ENCODE measurements at regions not wholly inside any gene's neighbourhood (a gene's known extent, or its start where the extent isn't known, plus 50 kb on each side); places are given as distances from the start of the nearest gene placed in this dataset.

DNA sequence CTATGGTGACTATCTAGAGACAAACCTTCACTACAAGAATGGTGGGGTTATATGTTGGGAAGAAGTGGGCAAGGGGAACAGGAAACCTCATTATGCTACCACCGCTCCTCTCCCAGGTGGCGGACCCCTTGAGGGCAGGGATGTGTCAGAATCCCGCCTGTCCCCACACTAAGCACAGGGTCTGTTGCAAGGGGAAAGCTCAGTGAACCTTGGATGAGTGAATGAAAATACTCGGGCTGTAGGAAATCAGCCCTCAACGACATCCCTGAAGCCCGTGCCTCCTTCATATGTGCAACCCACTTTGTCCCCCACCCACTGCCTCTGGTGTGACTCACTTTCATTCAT lies 68.2 kb upstream of the AMPD3 start:
- H3K27ac Mint-ChIP-seq = no peak overlapping the region
- intact Hi-C loops (cut with DNase I, micrococcal nuclease) = no loop called here

DNA sequence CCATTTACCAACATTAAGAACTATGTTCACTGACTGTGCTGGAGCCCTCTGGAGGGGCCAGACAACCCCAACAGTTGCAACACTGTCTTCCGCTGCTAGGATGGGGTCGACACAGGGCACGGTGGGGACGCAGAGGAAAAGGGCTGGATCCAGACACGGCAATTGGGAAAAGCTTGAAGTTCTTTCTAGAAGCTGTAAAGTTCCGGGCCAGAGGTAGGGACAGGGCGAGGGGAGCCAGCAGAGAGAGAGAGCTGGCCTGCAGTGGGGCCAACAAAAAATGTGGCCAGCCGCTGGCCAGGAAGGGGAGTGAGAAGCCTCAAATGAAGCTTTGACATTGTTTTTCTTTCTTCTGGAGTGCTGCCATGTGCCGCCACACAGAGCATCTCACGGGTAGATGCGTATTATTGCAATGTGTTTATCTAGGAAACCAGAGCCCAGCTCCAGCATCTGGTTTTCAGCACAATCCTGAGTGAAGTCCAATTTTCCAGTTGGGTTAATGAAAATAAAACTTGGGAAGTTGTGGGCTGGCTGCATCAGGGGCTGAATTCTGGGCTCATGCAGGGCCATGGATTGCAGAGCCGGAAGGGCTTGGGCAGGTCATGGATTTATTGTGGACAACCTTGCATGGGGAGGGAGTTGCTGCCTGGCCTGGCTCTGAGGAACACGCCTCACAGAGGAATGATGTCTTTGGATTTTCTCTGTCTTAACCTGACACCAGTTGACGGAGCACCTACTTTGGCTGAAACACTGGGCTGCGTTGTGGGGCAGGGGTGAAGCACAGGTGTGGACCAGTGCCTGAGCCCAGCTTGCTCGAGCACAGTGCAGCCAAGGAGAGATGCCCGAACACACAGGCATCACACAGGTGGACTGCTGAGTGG lies 67.6 kb upstream of the AMPD3 start:
- Histone ChIP-seq H3K4me1 (ENCODE audit: insufficient read depth, low read length) (no peaks in the 10 kb centered on the region), H3K27ac (ENCODE audit: low read depth in 1 of 2, low read length in 2 of 2) (no peak overlapping the region), H3K36me3 (ENCODE audit: insufficient read depth, low read length) (no peaks in the 10 kb centered on the region), H3K27me3 (ENCODE audit: control insufficient read depth in 1 of 2, insufficient read depth in 2 of 2, low read length in 2 of 2) (peaks cover 0 to 6% of the 10 kb centered on the region in 2 experiments), H3K9me3 (ENCODE audit: control insufficient read depth in 1 of 2, insufficient read depth in 1 of 2, low read length in 2 of 2) (no peaks in the 10 kb centered on the region), H3K4me3 (ENCODE audit: low read length) (no peak overlapping the region)
- no peak overlapping the region for H3K4me3 Mint-ChIP-seq
- DNase-seq (no peak), ATAC-seq (ENCODE audit: poor library complexity) (no peak)
- TF ChIP-seq, protein P1, sequence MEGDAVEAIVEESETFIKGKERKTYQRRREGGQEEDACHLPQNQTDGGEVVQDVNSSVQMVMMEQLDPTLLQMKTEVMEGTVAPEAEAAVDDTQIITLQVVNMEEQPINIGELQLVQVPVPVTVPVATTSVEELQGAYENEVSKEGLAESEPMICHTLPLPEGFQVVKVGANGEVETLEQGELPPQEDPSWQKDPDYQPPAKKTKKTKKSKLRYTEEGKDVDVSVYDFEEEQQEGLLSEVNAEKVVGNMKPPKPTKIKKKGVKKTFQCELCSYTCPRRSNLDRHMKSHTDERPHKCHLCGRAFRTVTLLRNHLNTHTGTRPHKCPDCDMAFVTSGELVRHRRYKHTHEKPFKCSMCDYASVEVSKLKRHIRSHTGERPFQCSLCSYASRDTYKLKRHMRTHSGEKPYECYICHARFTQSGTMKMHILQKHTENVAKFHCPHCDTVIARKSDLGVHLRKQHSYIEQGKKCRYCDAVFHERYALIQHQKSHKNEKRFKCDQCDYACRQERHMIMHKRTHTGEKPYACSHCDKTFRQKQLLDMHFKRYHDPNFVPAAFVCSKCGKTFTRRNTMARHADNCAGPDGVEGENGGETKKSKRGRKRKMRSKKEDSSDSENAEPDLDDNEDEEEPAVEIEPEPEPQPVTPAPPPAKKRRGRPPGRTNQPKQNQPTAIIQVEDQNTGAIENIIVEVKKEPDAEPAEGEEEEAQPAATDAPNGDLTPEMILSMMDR (IDR thresholded peaks at IDR 0.05) = no peak
- no peaks in the 10 kb centered on the region for H3K9me3 Mint-ChIP-seq
- H3K27ac Mint-ChIP-seq = no peak overlapping the region
- peaks cover 55% of the 10 kb centered on the region for H3K27me3 Mint-ChIP-seq
- intact Hi-C loops (cut with DNase I, micrococcal nuclease) = no loop called here
- H3K36me3 Mint-ChIP-seq (ENCODE audit: low read depth) = no peaks in the 10 kb centered on the region
- no peaks in the 10 kb centered on the region for H3K4me1 Mint-ChIP-seq (ENCODE audit: low read depth)
- ChIA-PET POLR2A (no interaction called here), CTCF (no interaction called here)

More for the DNA sequence above, 68.2 kb upstream of the AMPD3 start:
- H3K27me3 Mint-ChIP-seq = peaks cover 57% of the 10 kb centered on the region
- peaks cover 0 to 6% of the 10 kb centered on the region in 2 experiments for H3K27me3 ChIP-seq (ENCODE audit: control insufficient read depth in 1 of 2, insufficient read depth in 2 of 2, low read length in 2 of 2)
- H3K9me3 ChIP-seq (ENCODE audit: control insufficient read depth in 1 of 2, insufficient read depth in 1 of 2, low read length in 2 of 2) = no peaks in the 10 kb centered on the region
- no peaks in the 10 kb centered on the region for H3K4me1 Mint-ChIP-seq (ENCODE audit: low read depth)
- TF ChIP-seq, protein P1 (IDR thresholded peaks at IDR 0.05) = no peak
- H3K9me3 Mint-ChIP-seq = no peaks in the 10 kb centered on the region
- no peak for ATAC-seq (ENCODE audit: poor library complexity)
- no peak for DNase-seq
- H3K36me3 Mint-ChIP-seq (ENCODE audit: low read depth) = no peaks in the 10 kb centered on the region
- no peak overlapping the region for H3K27ac ChIP-seq (ENCODE audit: low read depth in 1 of 2, low read length in 2 of 2)
- H3K36me3 ChIP-seq (ENCODE audit: insufficient read depth, low read length) = no peaks in the 10 kb centered on the region
- H3K4me1 ChIP-seq (ENCODE audit: insufficient read depth, low read length) = no peaks in the 10 kb centered on the region
- H3K4me3 Mint-ChIP-seq = no peak overlapping the region
- POLR2A ChIA-PET = no interaction called here
- CTCF ChIA-PET = no interaction called here
- no peak overlapping the region for H3K4me3 ChIP-seq (ENCODE audit: low read length)

DNA sequence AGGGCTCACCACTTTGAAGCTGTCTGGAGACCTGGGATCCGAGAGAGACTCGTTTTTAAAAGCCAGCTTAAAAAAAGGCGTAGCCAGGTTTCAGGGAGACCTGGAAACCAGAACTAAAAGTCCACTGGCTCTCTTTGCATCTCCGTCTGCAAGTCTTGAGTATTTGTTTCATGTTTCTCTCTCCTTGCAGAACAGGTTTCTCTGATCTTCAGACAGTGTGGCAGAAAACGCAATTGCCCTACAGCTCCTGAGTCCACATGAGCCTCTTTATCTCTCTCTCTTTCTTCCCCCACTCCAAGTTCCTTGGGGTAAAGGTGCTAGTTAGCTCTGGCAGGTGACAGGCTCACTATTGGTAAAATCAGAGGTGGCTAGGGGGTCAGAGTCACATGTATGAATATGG lies 67.0 kb upstream of the AMPD3 start:
- POLR2A ChIA-PET = no interaction called here
- TF ChIP-seq, protein P1 (IDR thresholded peaks at IDR 0.05) = no peak

More for the DNA sequence above, 67.0 kb upstream of the AMPD3 start:
- CTCF ChIA-PET = no interaction called here
- H3K9me3 Mint-ChIP-seq = no peaks in the 10 kb centered on the region
- no peak overlapping the region for H3K4me3 Mint-ChIP-seq
- ATAC-seq (ENCODE audit: poor library complexity) = no peak
- H3K27me3 Mint-ChIP-seq = peaks cover 50% of the 10 kb centered on the region
- intact Hi-C loops (cut with DNase I, micrococcal nuclease) = no loop called here
- Histone ChIP-seq H3K4me3 (ENCODE audit: low read length) (no peak overlapping the region), H3K36me3 (ENCODE audit: insufficient read depth, low read length) (no peaks in the 10 kb centered on the region), H3K27ac (ENCODE audit: low read depth in 1 of 2, low read length in 2 of 2) (no peak overlapping the region), H3K9me3 (ENCODE audit: control insufficient read depth in 1 of 2, insufficient read depth in 1 of 2, low read length in 2 of 2) (no peaks in the 10 kb centered on the region), H3K4me1 (ENCODE audit: insufficient read depth, low read length) (no peaks in the 10 kb centered on the region), H3K27me3 (ENCODE audit: control insufficient read depth in 1 of 2, insufficient read depth in 2 of 2, low read length in 2 of 2) (peaks cover 0 to 6% of the 10 kb centered on the region in 2 experiments)
- H3K27ac Mint-ChIP-seq = no peak overlapping the region
- H3K4me1 Mint-ChIP-seq (ENCODE audit: low read depth) = no peaks in the 10 kb centered on the region
- DNase-seq = no peak
- H3K36me3 Mint-ChIP-seq (ENCODE audit: low read depth) = no peaks in the 10 kb centered on the region

All from CD4-positive, alpha-beta T cell (primary cell).